ENCODE measurements at regions not wholly inside any gene's neighbourhood (a gene's known extent, or its start where the extent isn't known, plus 50 kb on each side); places are given as distances from the start of the nearest gene placed in this dataset.

GRCh38 chr6:50278663-50279062 lies 228.9 kb upstream of the DEFB112 start:
- Histone ChIP-seq H3K36me3 (no peaks in the 10 kb centered on the region), H3K27me3 (no peaks in the 10 kb centered on the region), H3K4me1 (no peaks in the 10 kb centered on the region), H3K9me3 (no peaks in the 10 kb centered on the region), H3K4me3 (ENCODE audit: low read depth, low read length) (no peak overlapping the region)
- no peak for DNase-seq
- no peak for TF ChIP-seq CTCF (IDR thresholded peaks at IDR 0.05; ENCODE audit: low read depth, low read length)

GRCh38 chr6:50285735-50286134 lies 236.0 kb upstream of the DEFB112 start:
- no peak for TF ChIP-seq CTCF (IDR thresholded peaks at IDR 0.05; ENCODE audit: low read depth, low read length)
- Histone ChIP-seq H3K36me3 (no peaks in the 10 kb centered on the region), H3K4me1 (no peaks in the 10 kb centered on the region), H3K9me3 (no peaks in the 10 kb centered on the region), H3K27me3 (no peaks in the 10 kb centered on the region), H3K4me3 (ENCODE audit: low read depth, low read length) (no peak overlapping the region)
- no peak for DNase-seq

GRCh38 chr6:50288241-50288640 lies 238.5 kb upstream of the DEFB112 start:
- Histone ChIP-seq H3K4me1 (no peaks in the 10 kb centered on the region), H3K27me3 (no peaks in the 10 kb centered on the region), H3K36me3 (no peaks in the 10 kb centered on the region), H3K4me3 (ENCODE audit: low read depth, low read length) (no peak overlapping the region), H3K9me3 (no peaks in the 10 kb centered on the region)
- no peak for TF ChIP-seq CTCF (IDR thresholded peaks at IDR 0.05; ENCODE audit: low read depth, low read length)
- no peak for DNase-seq

GRCh38 chr6:50288881-50289280 lies 239.2 kb upstream of the DEFB112 start:
- Histone ChIP-seq H3K36me3 (no peaks in the 10 kb centered on the region), H3K9me3 (no peaks in the 10 kb centered on the region), H3K4me3 (ENCODE audit: low read depth, low read length) (no peak overlapping the region), H3K4me1 (no peaks in the 10 kb centered on the region), H3K27me3 (no peaks in the 10 kb centered on the region)
- no peak for TF ChIP-seq CTCF (IDR thresholded peaks at IDR 0.05; ENCODE audit: low read depth, low read length)
- no peak for DNase-seq

- Histone ChIP-seq H3K27me3 (no peaks in the 10 kb centered on the region), H3K4me3 (ENCODE audit: low read depth, low read length) (no peak overlapping the region), H3K9me3 (no peaks in the 10 kb centered on the region), H3K4me1 (no peaks in the 10 kb centered on the region), H3K36me3 (no peaks in the 10 kb centered on the region)
- DNase-seq: no peak
- no peak for TF ChIP-seq CTCF (IDR thresholded peaks at IDR 0.05; ENCODE audit: low read depth, low read length)
Observed at GRCh38 chr6:50289366-50289765, 239.6 kb upstream of the DEFB112 start.

- no peak for TF ChIP-seq CTCF (IDR thresholded peaks at IDR 0.05; ENCODE audit: low read depth, low read length)
- Histone ChIP-seq H3K4me3 (ENCODE audit: low read depth, low read length) (no peak overlapping the region), H3K4me1 (no peaks in the 10 kb centered on the region), H3K27me3 (no peaks in the 10 kb centered on the region), H3K36me3 (no peaks in the 10 kb centered on the region), H3K9me3 (no peaks in the 10 kb centered on the region)
- no peak for DNase-seq
Observed at GRCh38 chr6:50301307-50301706, 251.6 kb upstream of the DEFB112 start.

Data from BE2C (cell line).